H9 (cell line): ENCODE measurements at regions not wholly inside any gene's neighbourhood (a gene's known extent, or its start where the extent isn't known, plus 50 kb on each side); places are given as distances from the start of the nearest gene placed in this dataset.

Experiments used
- DNase-seq: peaks from one replicate; pipeline ENCODE4 v3.0.0-alpha.2; 2017
- H2AFZ ChIP-seq: one replicate; pipeline ENCODE4 v1.6.1; 2013; ENCODE audit warnings: mild to moderate bottlenecking, low read length, control low read depth, moderate library complexity
- H2AK5ac ChIP-seq: 2 replicates; pipeline ENCODE4 v1.6.1; 2013; ENCODE audit warnings: low read length, control low read depth, mixed read lengths; ENCODE audit not compliant: insufficient read length
- H2BK120ac ChIP-seq: one replicate; pipeline ENCODE4 v1.6.1; 2013; ENCODE audit warnings: low read depth, mild to moderate bottlenecking, low read length, control low read depth, inconsistent platforms; ENCODE audit not compliant: poor library complexity, severe bottlenecking
- H2BK12ac ChIP-seq: 2 replicates; pipeline ENCODE4 v1.6.1; 2013; ENCODE audit warnings: low read length, control low read depth, mixed read lengths, low read depth; ENCODE audit not compliant: insufficient read length
- H2BK15ac ChIP-seq: 2 replicates; pipeline ENCODE4 v1.6.1; 2013; ENCODE audit warnings: low read depth, low read length, control low read depth
- H2BK20ac ChIP-seq: one replicate; pipeline ENCODE4 v1.6.1; 2013; ENCODE audit warnings: low read depth, mild to moderate bottlenecking, low read length, control low read depth, inconsistent platforms; ENCODE audit not compliant: poor library complexity, severe bottlenecking
- H2BK5ac ChIP-seq: 2 replicates; pipeline ENCODE4 v1.6.1; 2013; ENCODE audit warnings: low read length, control low read depth, mixed read lengths; ENCODE audit not compliant: insufficient read length
- H3K14ac ChIP-seq: 2 replicates; pipeline ENCODE4 v1.6.1; 2013; ENCODE audit warnings: low read length, control low read depth; ENCODE audit not compliant: insufficient read depth
- H3K18ac ChIP-seq: 2 replicates; pipeline ENCODE4 v1.6.1; 2013; ENCODE audit warnings: low read depth, mild to moderate bottlenecking, mixed read lengths, low read length, control low read depth; ENCODE audit not compliant: insufficient read length
- H3K23ac ChIP-seq: 2 replicates; pipeline ENCODE4 v1.6.1; 2013; ENCODE audit warnings: low read length, control low read depth, mixed read lengths, low read depth; ENCODE audit not compliant: insufficient read length
- H3K23me2 ChIP-seq: 2 replicates; pipeline ENCODE4 v1.6.1; 2013; ENCODE audit warnings: low read depth, mild to moderate bottlenecking, mixed read lengths, low read length, control low read depth; ENCODE audit not compliant: insufficient read length, poor library complexity, severe bottlenecking
- H3K27ac ChIP-seq: 2 replicates; pipeline ENCODE4 v1.5.1; 2013; ENCODE audit warnings: low read length, control low read depth, mixed read lengths, low read depth; ENCODE audit not compliant: insufficient read length
- H3K27me3 ChIP-seq: 2 replicates; pipeline ENCODE4 v1.6.1; 2013; ENCODE audit warnings: low read length, control low read depth, inconsistent platforms; ENCODE audit not compliant: insufficient read depth
- H3K4ac ChIP-seq: 2 replicates; pipeline ENCODE4 v1.6.1; 2013; ENCODE audit warnings: low read depth, mild to moderate bottlenecking, control low read depth, inconsistent platforms, low read length, moderate library complexity
- H3K4me1 ChIP-seq: 2 replicates; pipeline ENCODE4 v1.6.1; 2013; ENCODE audit warnings: low read length, control low read depth, inconsistent platforms; ENCODE audit not compliant: insufficient read depth
- H3K4me2 ChIP-seq: 2 replicates; pipeline ENCODE4 v1.6.1; 2013; ENCODE audit warnings: low read length, control low read depth, mixed read lengths; ENCODE audit not compliant: insufficient read length, insufficient read depth
- H3K56ac ChIP-seq: 2 replicates; pipeline ENCODE4 v1.6.1; 2013; ENCODE audit warnings: low read depth, mild to moderate bottlenecking, mixed read lengths, low read length, control low read depth; ENCODE audit not compliant: insufficient read length
- H3K79me1 ChIP-seq: 2 replicates; pipeline ENCODE4 v1.6.1; 2013; ENCODE audit warnings: low read depth, mild to moderate bottlenecking, moderate library complexity, low read length, control low read depth, inconsistent platforms; ENCODE audit not compliant: insufficient read depth, poor library complexity, severe bottlenecking
- H3K79me2 ChIP-seq: 2 replicates; pipeline ENCODE4 v1.6.1; 2013; ENCODE audit warnings: low read length, control low read depth, inconsistent platforms; ENCODE audit not compliant: insufficient read depth
- H3K9ac ChIP-seq: 2 replicates; pipeline ENCODE4 v1.6.1; 2013; ENCODE audit warnings: low read length, control low read depth, mixed read lengths; ENCODE audit not compliant: insufficient read length; ENCODE audit errors: extremely low read depth
- H3K9me3 ChIP-seq: one replicate; pipeline ENCODE4 v1.6.1; 2013; ENCODE audit warnings: low read depth, low read length, inconsistent platforms; ENCODE audit not compliant: control insufficient read depth
- H3T11ph ChIP-seq: one replicate; pipeline ENCODE4 v1.6.1; 2013; ENCODE audit warnings: mild to moderate bottlenecking, low read length, control low read depth, inconsistent platforms
- H4K20me1 ChIP-seq: one replicate; pipeline ENCODE4 v1.6.1; 2013; ENCODE audit not compliant: control insufficient read depth, insufficient read length, insufficient read depth
- H4K5ac ChIP-seq: 2 replicates; pipeline ENCODE4 v1.6.1; 2013; ENCODE audit warnings: low read depth, mild to moderate bottlenecking, mixed read lengths, low read length, control low read depth; ENCODE audit not compliant: insufficient read length
- H4K8ac ChIP-seq: replicated peaks from 2 replicates; pipeline ENCODE4 v1.6.1; 2013; ENCODE audit warnings: low read length, control low read depth, mixed read lengths, low read depth; ENCODE audit not compliant: insufficient read length
- H4K91ac ChIP-seq: 2 replicates; pipeline ENCODE4 v1.6.1; 2013; ENCODE audit warnings: low read depth, mild to moderate bottlenecking, moderate library complexity, mixed read lengths, low read length, control low read depth; ENCODE audit not compliant: insufficient read length
- H3K27ac Mint-ChIP-seq, 3 experiments: 2 replicates in 2 of 3; 3 replicates in 1 of 3; pipeline ENCODE4 v1.8.0; 2020 to 2021; ENCODE audit warnings: mixed read lengths in 3 of 3, mild to moderate bottlenecking in 1 of 3, moderate library complexity in 1 of 3
- H3K27me3 Mint-ChIP-seq: 2 replicates; pipeline ENCODE4 v1.8.0; 2021; ENCODE audit warnings: low read depth, mild to moderate bottlenecking, moderate library complexity, mixed read lengths
- H3K36me3 Mint-ChIP-seq, 3 experiments: 2 replicates in 2 of 3; 3 replicates in 1 of 3; pipeline ENCODE4 v1.8.0; 2020 to 2021; ENCODE audit warnings: low read depth in 3 of 3, mixed read lengths in 3 of 3; ENCODE audit not compliant: insufficient read depth in 1 of 3
- H3K4me1 Mint-ChIP-seq, 2 experiments: 2 replicates each; pipeline ENCODE4 v1.8.0; 2020; ENCODE audit warnings: mixed read lengths in 2 of 2
- H3K4me3 Mint-ChIP-seq, 2 experiments: 2 replicates in 1 of 2; 3 replicates in 1 of 2; pipeline ENCODE4 v1.8.0; 2020 to 2021; ENCODE audit warnings: mild to moderate bottlenecking in 2 of 2, mixed read lengths in 2 of 2, moderate library complexity in 1 of 2
- H3K9me3 Mint-ChIP-seq, 2 experiments: 2 replicates in 1 of 2; 3 replicates in 1 of 2; pipeline ENCODE4 v1.8.0; 2020; ENCODE audit warnings: mild to moderate bottlenecking in 2 of 2, mixed read lengths in 2 of 2, moderate library complexity in 1 of 2
- WGBS: extraction: QIAGEN DNeasy Blood & Tissue Kit; methylation state at CpG from one replicate; pipeline ENCODE4 v1.1.7; 2013; ENCODE audit warnings: missing lambda C conversion rate, low lambda C conversion rate, mixed read lengths; ENCODE audit not compliant: insufficient read length; ENCODE audit errors: extremely low coverage; 5-methylcytosine and 5-hydroxymethylcytosine counted together
- TF ChIP-seq, protein P1 (sequence below): fragments of 200-600 bp; sonication (generic); conservative IDR thresholded peaks from 3 replicates; pipeline ENCODE4 v1.8.0; 2021; ENCODE audit warnings: antibody characterized with exemption, mild to moderate bottlenecking

DNA sequence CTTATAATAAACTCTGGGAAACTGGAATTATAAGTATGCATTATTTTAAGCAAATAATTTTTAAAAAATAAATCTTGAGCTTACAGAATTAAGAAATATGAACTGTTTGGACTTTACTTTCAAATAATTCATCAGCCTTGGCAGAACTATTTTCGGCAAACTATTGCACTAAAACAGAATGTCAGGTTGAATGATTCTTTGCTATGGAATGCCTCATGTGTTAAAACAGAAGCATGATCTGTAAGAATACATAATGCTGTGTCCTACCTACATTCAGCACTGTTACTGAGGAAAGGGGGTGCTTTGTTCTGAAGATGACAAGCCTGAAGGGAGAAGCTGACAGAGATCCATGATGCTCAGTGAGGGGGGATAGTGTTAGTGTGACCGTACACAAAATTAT lies 55.6 kb upstream of the EXOC1L start:
- no peak overlapping the region for H4K5ac ChIP-seq
- no peak overlapping the region for H2BK12ac ChIP-seq
- WGBS = no CpG with 5 or more reads among the region's 2 CpGs
- H3K56ac ChIP-seq = no peak overlapping the region
- no peak overlapping the region for H3K18ac ChIP-seq
- no peaks in the 10 kb centered on the region for H3K79me1 ChIP-seq
- peaks cover 11 to 15% of the 10 kb centered on the region in 2 experiments for H3K4me1 Mint-ChIP-seq
- no peaks in the 10 kb centered on the region for H3K9me3 Mint-ChIP-seq
- no peaks in the 10 kb centered on the region; the same call in 1 of the 2 replicates for H3K4me1 ChIP-seq
- no peaks in the 10 kb centered on the region for H3K27me3 Mint-ChIP-seq
- no peaks in the 10 kb centered on the region for H3K79me2 ChIP-seq
- H2AK5ac ChIP-seq = no peak overlapping the region
- H2BK120ac ChIP-seq = no peak overlapping the region
- H2BK15ac ChIP-seq = no peak overlapping the region
- H3K27me3 ChIP-seq = no peaks in the 10 kb centered on the region
- H3K23me2 ChIP-seq = no peaks in the 10 kb centered on the region
- H3K23ac ChIP-seq = no peak overlapping the region
- no peaks in the 10 kb centered on the region for H4K20me1 ChIP-seq
- H2BK20ac ChIP-seq = no peak overlapping the region
- no peaks in the 10 kb centered on the region for H3K9me3 ChIP-seq
- no peak overlapping the region for H3K9ac ChIP-seq
- DNase-seq = no peak
- H3K36me3 Mint-ChIP-seq = no peaks in the 10 kb centered on the region
- no peak overlapping the region for H2AFZ ChIP-seq
- H3K27ac ChIP-seq = no peak overlapping the region
- no peak overlapping the region for H4K91ac ChIP-seq
- H3K4ac ChIP-seq = no peak overlapping the region
- H3K14ac ChIP-seq = no peak overlapping the region
- H3K4me2 ChIP-seq = no peak overlapping the region
- H2BK5ac ChIP-seq = no peak overlapping the region
- H3T11ph ChIP-seq = no peak overlapping the region
- no peak overlapping the region for H3K4me3 Mint-ChIP-seq
- H3K27ac Mint-ChIP-seq = peak overlapping the region in 1 of 3 experiments; percentile 19; a peak in 1 of 7 replicates
- no peak overlapping the region for H4K8ac ChIP-seq
- TF ChIP-seq, protein P1, sequence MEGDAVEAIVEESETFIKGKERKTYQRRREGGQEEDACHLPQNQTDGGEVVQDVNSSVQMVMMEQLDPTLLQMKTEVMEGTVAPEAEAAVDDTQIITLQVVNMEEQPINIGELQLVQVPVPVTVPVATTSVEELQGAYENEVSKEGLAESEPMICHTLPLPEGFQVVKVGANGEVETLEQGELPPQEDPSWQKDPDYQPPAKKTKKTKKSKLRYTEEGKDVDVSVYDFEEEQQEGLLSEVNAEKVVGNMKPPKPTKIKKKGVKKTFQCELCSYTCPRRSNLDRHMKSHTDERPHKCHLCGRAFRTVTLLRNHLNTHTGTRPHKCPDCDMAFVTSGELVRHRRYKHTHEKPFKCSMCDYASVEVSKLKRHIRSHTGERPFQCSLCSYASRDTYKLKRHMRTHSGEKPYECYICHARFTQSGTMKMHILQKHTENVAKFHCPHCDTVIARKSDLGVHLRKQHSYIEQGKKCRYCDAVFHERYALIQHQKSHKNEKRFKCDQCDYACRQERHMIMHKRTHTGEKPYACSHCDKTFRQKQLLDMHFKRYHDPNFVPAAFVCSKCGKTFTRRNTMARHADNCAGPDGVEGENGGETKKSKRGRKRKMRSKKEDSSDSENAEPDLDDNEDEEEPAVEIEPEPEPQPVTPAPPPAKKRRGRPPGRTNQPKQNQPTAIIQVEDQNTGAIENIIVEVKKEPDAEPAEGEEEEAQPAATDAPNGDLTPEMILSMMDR = no peak
